AG09319 (cell line): ENCODE measurements at regions not wholly inside any gene's neighbourhood (a gene's known extent, or its start where the extent isn't known, plus 50 kb on each side); places are given as distances from the start of the nearest gene placed in this dataset.

Experiments used
- DNase-seq: peaks from one replicate; pipeline ENCODE4 v3.0.0-alpha.2; 2010; ENCODE audit warnings: low read depth; ENCODE audit errors: extremely low read depth
- CTCF ChIP-seq: IDR thresholded peaks from 2 replicates; pipeline ENCODE4 v1.5.1; 2011; ENCODE audit warnings: low read depth, mild to moderate bottlenecking, inconsistent platforms, low read length, moderate library complexity

DNA sequence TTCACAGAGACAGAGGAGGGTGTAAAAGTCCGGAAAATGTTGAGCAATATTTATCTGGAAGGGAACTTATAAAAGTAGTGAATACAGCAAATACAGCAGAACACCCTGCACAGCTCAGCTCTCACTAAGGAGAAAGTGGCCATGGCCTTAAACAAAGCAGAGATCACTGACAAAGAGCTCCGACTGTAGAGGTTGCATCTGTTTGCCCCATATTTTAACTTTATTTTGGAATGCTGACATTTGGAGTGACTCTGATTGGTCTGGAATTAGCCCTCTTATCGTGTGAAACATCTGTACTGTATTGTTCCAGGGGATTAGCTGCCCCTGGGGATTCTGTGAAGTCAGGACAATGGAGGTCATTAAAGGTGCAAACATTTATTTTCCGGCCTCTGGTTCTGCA lies 1275.7 kb upstream of the FLRT2 start:
- no peak for DNase-seq

DNA sequence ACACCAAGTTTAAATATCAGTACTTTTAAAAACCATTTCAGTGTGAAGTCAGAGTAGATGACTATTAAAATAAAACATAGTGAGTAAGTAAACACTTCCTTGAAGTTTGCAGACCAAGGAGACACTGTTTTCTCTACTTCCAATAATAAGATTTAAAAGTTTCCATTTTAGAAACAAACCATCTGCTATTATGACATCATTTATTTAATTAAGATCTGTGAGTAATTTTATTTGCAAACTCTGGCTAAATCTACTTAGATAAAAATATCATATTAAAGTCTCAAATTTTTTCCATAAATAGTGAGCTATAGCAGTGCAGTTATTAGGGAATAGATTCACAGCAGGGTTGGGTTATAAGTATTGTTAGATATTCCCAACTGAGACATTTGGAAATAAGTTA lies 1267.0 kb upstream of the FLRT2 start:
- no peak for DNase-seq

More for the DNA sequence above, 1275.7 kb upstream of the FLRT2 start:
- TF ChIP-seq CTCF = no peak

GRCh38 chr14:84272290-84272721 lies 1257.6 kb upstream of the FLRT2 start:
- DNase-seq = no peak
- TF ChIP-seq CTCF = no peak

More for the DNA sequence above, 1267.0 kb upstream of the FLRT2 start:
- TF ChIP-seq CTCF = no peak

- TF ChIP-seq CTCF = no peak
- DNase-seq = no peak
Measured at GRCh38 chr14:84273181-84273580, 1256.8 kb upstream of the FLRT2 start.

DNA sequence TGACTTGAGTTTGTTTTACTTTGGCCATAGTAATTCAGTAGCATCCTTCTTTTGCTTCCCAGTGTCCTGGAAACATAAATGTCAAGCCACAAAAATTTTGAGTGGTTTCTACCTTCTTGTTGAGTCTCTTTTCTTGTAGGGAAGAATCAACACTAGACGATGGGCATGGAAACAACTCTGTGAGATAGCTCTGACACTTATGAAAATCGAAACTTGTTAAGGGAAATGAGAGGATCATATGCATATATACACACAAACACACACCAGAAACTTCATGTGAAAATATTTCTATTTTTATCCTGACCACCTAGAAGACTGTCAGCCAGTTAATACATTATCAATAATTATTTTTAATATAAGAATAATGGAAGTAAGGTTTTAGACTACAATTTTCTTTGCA lies 1247.3 kb upstream of the FLRT2 start:
- DNase-seq = no peak
- no peak for TF ChIP-seq CTCF

DNA sequence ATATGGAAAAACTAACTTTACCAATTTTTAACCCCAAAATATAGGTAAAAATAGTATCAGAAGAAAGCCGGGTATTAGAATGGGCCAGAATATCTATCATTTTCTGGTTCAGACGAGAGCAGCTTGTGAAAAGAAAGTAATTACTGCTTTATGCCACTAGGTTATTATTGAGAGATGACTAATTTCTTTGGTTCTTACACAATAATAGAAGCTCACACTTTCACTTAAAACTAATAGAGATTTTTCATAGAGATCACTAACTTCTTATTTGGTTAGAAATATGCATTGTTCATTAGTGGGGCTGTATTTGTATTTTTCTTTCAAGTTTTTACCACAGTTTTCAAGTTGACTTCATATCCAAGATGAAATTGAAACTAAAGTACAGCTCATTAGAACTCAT lies 1241.2 kb upstream of the FLRT2 start:
- no peak for TF ChIP-seq CTCF
- no peak for DNase-seq

GRCh38 chr14:84298663-84299195 lies 1231.2 kb upstream of the FLRT2 start:
- no peak for TF ChIP-seq CTCF
- no peak for DNase-seq
